CD1c-positive myeloid dendritic cell (primary cell): ENCODE measurements at regions not wholly inside any gene's neighbourhood (a gene's known extent, or its start where the extent isn't known, plus 50 kb on each side); places are given as distances from the start of the nearest gene placed in this dataset.
A peak's percentile ranks its signal among the peaks of the same experiment; 100 is the strongest.

ENCODE experiments used
- DNase-seq: peaks from one replicate; pipeline ENCODE4 v3.0.0-alpha.2; 2016; ENCODE audit errors: extremely low spot score

DNA sequence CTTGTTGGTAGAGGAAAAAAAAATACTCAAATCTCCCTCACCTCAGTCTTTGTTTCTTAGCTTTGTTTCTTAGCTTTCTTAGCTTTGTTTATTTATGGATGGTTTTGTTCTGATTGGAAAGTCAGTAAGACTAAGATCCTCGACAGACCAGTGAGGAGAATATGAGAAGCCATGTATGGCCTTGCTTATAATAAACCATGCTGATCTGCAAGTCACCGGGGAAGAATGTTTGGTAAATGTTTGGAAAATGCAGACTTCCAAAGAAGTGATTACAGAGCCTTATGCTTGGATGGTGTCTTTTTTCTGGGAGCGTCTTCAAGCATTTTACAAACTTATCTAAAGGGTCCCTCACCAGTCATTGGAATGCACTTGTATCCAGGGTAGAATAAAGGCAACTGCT is 90.1 kb upstream of the NOCT start:
- no peak for DNase-seq

- DNase-seq, result peak; percentile 72
Measured at GRCh38 chr4:138919094-138919936, 96.3 kb upstream of the NOCT start.

- DNase-seq, result no peak
Measured at GRCh38 chr4:138918169-138918869, 97.3 kb upstream of the NOCT start.

DNA sequence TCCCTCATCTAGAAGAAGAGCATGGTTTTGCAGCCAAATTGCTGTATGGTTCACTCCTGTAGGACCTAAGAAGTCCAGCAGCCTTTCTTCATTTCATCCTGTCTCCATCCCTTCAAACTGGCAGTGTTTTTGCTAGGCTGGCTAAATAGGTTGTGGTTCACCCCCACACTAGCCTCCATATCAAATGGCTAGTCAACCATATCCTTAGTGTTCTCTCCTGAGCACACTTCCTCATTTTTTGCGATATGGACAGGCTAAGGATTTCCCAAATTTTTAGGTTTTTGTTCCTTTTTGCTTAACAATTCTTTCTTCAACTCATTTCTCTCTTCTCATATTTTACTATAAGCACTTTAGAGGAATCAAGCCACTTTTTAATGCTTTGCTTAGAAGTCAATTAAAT is 98.8 kb upstream of the NOCT start:
- DNase-seq, result peak; percentile 24

DNA sequence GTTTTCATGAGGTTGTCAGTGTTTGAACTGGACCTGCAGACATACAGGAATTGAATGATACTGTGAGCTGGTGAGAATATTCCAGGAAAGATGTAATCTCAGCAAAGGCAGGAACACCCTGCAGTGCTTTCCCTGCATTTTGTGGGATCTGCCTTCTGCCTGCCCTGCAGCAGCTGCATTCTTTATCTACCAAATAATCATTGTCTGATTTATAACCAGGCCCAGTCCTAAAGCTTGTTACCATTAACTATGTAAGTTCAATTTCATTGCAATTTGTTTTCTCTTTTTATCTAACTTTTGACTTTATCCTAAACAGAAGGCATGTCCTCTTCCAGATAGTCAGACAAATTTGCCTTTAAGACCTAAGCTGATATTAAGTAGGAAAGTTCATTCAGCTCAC is 99.8 kb upstream of the NOCT start:
- no peak for DNase-seq

- no peak for DNase-seq
Measured at GRCh38 chr4:138912704-138913340, 102.8 kb upstream of the NOCT start.

- no peak for DNase-seq
Measured at GRCh38 chr4:138911909-138912703, 103.5 kb upstream of the NOCT start.

GRCh38 chr4:138910914-138911336 is 104.7 kb upstream of the NOCT start:
- no peak for DNase-seq

DNA sequence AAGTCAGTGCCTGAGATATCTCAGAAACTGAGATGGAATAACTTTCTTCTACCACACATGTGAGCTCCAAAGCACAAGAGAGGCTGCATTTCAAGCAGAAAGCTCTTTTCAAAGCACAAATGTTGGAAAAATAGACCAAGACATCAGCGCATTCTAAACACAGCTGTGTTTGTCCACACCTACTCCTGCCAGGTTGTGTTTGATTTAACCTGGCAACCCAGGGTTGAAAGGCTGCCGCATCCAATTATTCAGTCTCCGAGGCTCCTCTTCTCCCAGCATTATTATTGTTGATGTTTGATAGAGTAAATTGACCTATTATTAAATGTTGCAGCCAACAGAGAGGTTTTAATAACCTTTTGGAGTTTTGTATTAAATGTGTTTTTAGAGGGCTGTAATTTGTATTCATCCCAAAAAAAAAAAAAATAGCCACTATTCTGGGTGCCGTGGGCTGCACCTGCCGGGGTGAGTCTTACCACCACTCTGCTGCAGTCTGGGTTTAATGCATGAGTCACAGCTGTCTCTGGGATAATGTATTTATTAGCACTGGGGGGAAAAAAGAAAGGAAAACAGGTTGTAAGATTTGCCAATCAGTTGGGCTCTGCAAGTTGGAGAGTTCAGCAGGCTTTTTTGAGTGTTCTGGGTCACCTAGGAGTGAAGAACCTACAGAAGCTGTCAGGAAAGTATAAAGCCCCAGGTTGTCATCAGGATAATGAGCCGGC is 105.2 kb upstream of the NOCT start:
- DNase-seq, result no peak

- DNase-seq, result no peak
Measured at GRCh38 chr4:138909587-138909986, 106.0 kb upstream of the NOCT start.

DNA sequence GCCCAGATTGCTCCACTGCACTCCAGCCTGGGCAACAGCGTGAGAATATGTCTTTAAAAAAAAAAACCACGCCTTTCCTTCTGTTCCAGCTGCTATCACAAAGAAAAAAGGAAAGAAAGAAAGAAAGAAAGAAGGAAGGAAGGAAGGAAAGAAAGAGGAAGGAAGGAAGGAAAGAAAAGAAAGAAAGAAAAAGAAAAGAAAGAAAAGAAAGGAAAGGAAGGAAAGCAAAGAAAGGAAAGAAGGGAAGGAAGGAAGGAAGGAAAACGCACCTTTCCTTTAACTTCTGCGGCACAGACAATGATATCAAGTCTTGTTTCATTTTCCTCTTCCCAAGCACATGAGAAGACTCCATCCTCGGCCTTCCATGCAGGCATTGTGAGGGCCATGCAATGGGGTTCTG is 107.4 kb upstream of the NOCT start:
- no peak for DNase-seq

DNA sequence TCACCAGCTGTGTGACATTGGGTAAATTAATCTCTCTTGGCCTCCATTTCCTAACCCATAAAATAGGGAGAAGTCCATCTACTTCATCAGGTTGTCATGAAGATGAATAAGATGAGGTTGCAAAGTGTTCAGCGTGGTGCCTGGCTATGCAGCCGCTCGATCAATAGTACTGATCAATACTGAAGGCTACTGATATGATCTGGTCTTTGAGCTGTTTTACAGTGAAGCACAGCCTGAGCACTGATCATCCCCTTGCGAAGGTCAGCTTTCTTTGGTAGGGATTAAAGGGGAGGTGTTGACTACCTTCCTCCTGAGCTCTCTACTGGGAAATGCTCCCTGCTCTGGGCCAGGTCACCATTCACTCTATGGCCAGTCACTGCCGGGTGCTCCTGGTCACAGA is 108.4 kb upstream of the NOCT start:
- no peak for DNase-seq

DNA sequence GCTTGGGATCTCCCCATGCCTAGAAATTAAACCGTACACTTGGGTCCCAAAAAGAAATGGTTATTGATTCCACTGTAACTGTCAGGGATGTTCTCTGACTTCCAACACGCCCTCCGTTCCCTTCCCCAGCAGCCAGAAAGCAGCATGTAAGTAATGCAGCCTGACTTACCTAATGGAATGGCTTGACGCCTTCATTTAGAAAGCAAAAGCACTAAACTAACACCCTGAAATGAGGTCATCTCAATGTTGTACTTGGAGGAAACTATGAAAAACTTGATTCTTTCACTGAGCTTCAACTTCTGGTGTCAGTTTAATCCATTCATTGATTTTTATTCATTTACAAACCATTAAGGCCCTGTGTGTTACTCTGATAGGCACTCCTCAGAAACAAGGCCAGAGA is 110.8 kb upstream of the NOCT start:
- DNase-seq, result no peak

DNA sequence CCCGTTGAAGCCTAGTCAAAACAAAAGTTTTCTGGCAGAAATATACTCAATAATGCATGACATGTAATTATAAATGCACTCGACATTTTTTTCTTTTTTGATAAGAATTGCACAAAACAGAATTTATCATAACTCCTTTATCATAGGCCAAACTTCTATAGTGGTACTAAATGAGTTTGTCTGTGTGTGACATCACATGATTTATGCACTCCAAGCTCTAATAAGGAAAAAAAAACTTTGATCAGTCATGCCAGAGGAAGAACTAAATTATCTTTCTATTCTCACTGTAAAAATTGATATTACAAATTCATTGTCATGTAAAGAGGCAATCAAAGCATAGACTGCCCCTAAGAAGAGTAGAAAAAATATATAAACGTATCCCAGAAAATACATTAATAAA is 112.4 kb upstream of the NOCT start:
- no peak for DNase-seq

DNA sequence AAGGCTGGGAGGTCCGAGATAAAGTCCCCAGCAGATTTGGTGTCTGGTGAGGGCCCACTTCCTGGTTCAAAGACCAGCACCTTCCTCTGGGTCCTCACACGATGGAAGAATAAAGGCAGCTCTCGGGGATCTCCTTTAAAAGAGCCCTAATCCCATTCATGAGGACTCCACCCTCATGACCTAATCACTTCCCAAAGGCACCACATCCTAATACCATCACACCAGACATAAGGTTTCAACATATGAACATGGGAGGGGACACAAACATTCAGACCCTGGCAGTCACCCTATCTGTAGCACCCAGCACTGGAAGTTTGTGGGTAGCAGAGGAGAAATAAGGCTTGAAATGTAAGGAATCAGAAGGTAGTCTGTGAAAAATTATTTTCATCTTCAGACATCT is 112.9 kb upstream of the NOCT start:
- DNase-seq, result no peak

DNA sequence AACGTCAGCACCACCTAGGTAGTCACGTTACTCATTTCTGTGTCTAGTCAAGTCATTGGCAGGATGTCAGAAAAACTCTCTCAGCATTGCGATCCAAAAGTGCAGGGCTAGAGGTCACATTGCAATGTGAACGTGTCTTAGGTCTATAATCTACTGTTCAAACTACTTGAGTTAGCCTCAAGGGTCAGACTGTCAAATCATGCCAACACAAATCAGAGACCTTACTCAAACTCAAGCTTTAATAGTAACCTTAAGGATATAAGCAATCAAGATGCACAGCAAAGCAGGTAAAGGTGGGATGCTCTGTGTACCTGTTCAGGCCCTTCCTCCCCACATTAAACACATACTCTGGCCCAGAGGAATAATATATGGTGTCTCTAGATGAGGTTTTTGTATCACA is 114.4 kb upstream of the NOCT start:
- DNase-seq, result no peak

- DNase-seq, result no peak
Measured at GRCh38 chr4:138899999-138900398, 115.6 kb upstream of the NOCT start.

DNA sequence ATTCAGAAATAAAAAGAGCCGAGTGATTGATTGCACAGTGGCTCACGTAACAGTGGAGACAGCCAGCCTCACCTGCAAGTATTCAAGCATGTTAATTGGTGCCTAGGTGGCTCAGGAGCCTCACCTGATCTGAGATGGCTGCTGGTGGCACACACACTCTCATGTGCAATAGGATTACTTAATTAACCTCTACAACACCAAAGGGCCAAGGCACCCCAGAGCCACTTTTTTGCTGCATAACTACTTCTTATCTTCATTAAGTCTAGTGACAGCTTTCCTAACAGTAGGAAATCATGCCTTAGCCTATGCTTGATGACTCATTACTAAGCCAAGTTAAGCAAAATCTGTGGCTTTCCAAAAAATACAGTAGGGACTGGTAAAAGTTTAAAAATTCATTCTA is 117.3 kb upstream of the NOCT start:
- no peak for DNase-seq

DNA sequence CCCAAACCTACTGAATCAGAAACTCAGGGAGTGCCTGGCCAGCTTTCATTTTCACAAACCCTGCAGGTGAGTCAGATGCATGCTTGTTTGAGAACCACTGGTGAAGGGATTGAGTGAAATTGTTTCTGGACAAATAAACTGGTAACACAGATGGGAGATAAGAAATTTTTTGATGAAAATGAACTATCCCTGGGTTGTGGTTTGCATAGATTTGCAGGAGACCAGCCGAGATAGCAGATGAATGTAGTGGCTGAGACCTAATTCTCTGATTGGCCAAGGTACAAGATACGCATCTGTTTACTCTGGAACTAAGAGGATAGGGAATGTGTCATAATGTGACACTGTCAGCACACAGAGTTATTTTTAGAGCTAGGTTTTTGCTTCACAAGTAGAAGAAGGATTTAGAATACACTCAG is 117.8 kb upstream of the NOCT start:
- DNase-seq, result no peak

- DNase-seq, result peak; percentile 39
Measured at GRCh38 chr4:138894709-138895108, 120.9 kb upstream of the NOCT start.

DNA sequence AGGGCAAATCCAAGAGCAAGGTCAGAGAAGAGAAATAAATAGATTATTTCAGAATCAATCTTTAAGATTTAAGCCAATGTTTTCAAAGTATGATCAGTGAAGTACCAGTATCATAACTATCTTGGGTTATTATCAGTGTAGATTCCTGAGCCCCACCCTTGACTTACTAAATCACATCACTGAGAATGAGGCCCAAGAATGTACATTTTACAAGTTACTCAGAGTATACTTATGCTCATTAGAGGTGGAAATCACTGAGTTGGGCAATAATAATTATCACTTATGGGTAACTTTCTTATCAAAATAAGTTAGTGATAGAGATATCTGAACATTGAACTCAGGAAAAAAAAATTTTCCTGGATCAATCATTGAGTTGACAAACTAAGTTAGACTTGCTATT is 121.6 kb upstream of the NOCT start:
- no peak for DNase-seq
